GM19240 (cell line): ENCODE measurements at regions not wholly inside any gene's neighbourhood (a gene's known extent, or its start where the extent isn't known, plus 50 kb on each side); places are given as distances from the start of the nearest gene placed in this dataset.

Experiments
- DNase-seq: peaks from one replicate; pipeline ENCODE4 v3.0.0; 2011; ENCODE audit warnings: low spot score; ENCODE audit not compliant: insufficient read length

- no peak for DNase-seq
These were observed 234.0 kb downstream of the NR4A2 start for GRCh38 chr2:156098506-156098905.

DNA sequence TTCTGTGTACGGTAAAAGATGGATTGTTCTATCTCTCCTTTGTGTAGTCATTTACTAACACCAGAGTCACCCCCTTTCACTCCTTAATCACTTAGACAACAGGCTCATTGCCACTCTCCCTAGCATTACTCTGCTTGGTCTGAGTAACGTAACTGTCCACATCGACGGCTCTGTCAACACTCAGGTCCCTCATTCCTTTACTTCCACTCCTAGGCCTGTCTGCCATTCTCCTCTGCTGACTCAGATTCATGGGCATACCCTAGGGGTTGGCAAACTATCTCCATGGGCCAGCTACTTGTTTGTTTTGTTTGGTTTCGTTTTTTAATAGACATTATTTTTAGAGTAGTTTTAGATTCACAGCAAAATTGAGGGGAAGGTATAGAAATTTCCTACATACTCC is 243.9 kb downstream of the NR4A2 start:
- no peak for DNase-seq

DNA sequence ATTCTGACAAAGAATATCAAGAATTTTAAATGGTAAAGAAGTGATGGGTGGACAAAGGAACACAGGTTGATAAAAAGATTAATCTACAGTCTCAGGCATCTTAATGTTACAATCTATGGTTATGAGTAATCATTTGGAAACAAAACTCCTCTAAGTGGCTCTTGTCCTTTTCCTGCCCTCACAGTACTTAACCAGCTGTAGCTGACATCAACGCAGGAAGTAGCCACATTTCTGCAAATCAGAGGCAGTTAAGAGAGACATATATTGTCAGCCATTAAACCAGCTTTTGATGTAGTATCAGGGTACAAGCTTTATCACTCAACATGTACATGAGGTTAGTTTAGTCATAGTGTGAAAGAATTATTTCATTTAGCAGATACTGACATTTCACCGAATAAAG is 244.6 kb downstream of the NR4A2 start:
- DNase-seq = no peak

GRCh38 chr2:156083763-156084493 is 248.6 kb downstream of the NR4A2 start:
- no peak for DNase-seq

- DNase-seq = no peak
These were observed 252.7 kb downstream of the NR4A2 start for GRCh38 chr2:156079845-156080244.

- DNase-seq = no peak
These were observed 255.3 kb downstream of the NR4A2 start for GRCh38 chr2:156077041-156077742.

DNA sequence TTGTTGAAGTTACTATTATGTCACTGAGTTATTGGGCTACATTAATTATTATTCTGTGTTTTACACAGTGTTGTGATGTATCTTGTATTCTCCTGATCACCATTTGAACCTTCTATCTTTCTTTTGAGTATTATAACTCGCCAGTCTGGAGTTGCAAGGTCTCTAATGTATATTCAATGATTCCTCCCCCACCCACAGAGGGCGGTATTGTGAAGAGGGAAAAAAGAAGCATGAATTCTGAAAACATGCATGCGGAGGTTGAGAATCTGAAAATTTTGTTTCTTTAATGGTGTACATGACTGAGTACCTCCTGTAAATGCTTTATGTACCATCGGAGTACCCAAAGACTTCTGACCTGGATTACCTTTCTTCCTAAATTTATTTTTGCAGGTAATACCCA is 266.6 kb downstream of the NR4A2 start:
- no peak for DNase-seq

GRCh38 chr2:156064540-156064939 is 268.0 kb downstream of the NR4A2 start:
- no peak for DNase-seq

DNA sequence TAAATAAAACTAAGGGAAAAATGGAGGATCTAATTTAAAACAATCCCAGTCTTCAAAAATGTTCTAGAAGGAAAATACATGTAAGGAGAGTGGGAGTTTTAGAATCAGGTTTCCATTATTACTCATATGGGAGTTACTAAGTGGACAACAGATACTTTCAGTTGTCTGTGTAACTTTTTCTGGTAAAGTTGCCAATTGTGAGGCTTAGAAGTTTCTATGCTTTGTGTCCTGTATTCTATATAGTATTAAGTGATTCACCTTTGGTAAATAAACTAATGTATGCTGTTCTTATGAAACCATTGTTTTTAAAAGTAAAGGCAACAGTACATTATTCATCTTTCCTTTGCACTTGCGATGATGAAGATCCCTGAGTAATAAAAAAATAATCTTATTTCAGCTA is 274.9 kb downstream of the NR4A2 start:
- DNase-seq = no peak

GRCh38 chr2:156054983-156055382 is 277.5 kb downstream of the NR4A2 start:
- no peak for DNase-seq

DNA sequence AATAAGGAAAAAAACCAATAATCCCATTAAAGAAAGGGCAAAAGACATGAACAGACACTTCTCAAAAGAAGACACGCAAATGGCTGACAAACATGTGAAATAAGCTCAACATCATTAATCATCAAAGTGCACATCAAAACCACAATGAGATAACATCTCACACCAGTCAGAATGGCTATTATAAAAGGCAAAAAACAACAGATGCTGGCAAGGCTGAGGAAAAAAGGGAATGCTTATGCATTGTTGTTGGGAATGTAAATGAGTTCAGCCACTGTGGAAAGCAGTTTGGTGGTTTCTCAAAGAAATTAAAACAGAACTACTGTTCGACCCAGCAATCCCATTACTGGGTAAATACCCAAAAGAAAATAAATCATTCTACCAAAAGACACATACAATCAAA is 285.6 kb downstream of the NR4A2 start:
- no peak for DNase-seq

DNA sequence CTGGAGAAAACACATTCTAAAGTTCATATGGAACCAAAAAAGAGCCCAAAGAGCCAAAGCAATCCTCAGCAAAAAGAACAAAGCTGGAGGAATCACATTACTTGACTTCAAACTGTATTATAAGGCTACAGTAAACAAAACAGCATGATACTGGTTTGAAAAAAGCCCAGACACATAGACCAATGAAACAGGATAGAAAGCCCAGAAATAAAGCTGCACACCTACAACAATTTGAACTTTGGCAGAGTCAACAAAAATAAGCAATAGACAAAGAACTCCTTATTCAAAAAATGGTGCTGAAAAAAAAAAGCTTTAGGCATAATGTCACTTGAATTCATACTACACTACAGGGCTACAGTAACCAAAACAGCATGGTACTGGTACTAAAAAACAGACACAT is 289.6 kb downstream of the NR4A2 start:
- DNase-seq = no peak

DNA sequence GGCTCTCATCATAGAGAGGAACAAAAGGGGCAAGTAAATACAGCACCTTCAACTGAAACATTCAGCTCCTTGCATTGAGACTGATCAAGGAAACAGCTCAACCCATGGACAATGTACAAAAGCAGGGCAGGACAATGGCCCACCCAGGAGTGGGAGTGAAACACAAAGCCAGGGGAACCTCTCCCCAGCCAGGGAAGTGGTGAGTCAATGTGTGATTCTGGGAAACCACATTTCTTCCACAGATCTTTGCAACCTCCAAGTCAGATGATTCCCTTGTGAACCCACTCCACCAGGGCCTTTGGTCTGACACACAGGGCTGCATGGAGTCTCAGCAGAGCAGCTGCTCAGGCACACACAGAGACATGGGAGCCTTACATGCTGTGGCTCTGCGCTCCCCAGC is 294.5 kb downstream of the NR4A2 start:
- no peak for DNase-seq

DNA sequence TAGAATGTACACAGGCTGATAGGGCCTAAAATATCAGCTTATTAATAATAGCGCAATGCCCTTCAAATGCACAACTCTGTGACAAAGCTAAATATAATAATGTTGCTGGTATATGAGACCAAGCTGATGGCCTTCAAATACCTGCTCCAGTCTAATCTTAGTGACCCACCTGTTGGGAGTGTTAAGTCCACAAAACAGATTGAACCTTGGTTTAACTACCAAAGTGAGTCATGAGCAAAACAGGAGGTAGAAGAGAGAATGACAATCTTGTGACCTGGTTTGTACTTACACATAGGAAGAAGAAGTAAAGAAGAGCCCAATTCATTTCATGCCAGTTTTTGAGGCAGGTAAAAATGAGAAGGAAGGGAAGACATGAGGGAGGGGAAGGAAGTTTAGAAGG is 295.0 kb downstream of the NR4A2 start:
- no peak for DNase-seq

- no peak for DNase-seq
These were observed 301.4 kb downstream of the NR4A2 start for GRCh38 chr2:156031121-156031520.

DNA sequence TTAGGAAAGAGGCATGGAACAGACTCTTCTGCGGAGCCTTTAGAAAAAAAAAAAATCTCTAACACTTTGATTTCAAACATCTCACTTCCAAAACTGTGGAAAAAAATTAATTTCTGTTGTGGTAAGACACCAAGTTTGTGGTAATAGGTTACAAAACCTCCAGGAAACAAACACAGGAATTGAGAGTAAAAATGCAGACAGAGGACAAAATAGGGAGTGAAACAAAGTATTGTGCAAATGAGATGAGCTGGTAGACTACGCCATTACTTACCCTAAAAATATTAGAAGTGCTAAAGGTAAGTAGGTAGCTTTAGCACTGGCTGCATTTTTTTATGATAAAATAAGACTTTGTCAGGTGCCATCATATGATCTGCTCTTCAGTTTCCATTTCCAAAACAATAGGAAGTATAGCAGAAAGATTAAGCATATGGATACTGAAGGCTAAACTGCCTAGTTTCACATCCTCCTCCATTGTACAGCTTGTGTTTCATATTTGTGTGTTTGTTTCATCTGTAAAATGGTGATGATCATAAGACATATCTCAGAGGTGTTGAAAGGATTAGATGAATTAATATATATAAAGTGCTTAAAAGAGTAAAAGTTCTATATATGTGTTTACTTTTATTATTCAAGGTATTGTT is 309.2 kb downstream of the NR4A2 start:
- no peak for DNase-seq

- no peak for DNase-seq
These were observed 311.1 kb downstream of the NR4A2 start for GRCh38 chr2:156021146-156022040.

GRCh38 chr2:156019341-156019740 is 313.2 kb downstream of the NR4A2 start:
- no peak for DNase-seq

DNA sequence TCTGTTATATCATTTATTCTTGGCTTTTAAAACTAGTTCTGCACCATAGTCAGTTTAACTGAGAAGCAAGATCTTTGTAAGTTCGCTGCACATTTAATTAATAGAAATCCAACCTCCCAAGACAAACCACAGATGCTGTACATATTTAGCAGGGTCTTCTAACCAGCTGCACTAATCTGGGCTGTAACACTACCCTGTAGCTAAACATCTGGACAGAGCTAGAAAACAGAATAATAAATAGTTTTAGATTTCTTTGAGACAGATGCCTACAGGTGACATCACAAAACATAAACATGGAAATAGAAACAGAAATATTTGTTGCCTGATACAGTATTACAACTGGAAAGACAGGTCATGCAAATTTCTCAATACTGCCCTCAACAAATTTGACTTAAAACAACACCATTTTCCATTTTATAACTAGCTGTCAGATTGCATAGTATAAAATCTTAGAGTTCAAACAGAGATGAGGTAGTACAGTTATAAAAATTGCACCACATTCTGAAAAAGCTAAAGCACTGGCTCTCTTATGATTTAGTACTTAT is 315.1 kb downstream of the NR4A2 start:
- no peak for DNase-seq

- DNase-seq = no peak
These were observed 323.2 kb downstream of the NR4A2 start for GRCh38 chr2:156009293-156009692.
